GM12873 (cell line): ENCODE measurements at regions not wholly inside any gene's neighbourhood (a gene's known extent, or its start where the extent isn't known, plus 50 kb on each side); places are given as distances from the start of the nearest gene placed in this dataset.

Experiments used
- TF ChIP-seq, protein P1 (sequence below): IDR thresholded peaks from 2 replicates; pipeline ENCODE4 v1.5.1; 2012; ENCODE audit warnings: low read depth, mild to moderate bottlenecking, moderate library complexity, low read length, control low read depth; ENCODE audit not compliant: insufficient read depth; ENCODE audit errors: missing control alignments

GRCh38 chrX:83759872-83760271 lies 101.1 kb upstream of the CYLC1 start:
- TF ChIP-seq, protein P1, sequence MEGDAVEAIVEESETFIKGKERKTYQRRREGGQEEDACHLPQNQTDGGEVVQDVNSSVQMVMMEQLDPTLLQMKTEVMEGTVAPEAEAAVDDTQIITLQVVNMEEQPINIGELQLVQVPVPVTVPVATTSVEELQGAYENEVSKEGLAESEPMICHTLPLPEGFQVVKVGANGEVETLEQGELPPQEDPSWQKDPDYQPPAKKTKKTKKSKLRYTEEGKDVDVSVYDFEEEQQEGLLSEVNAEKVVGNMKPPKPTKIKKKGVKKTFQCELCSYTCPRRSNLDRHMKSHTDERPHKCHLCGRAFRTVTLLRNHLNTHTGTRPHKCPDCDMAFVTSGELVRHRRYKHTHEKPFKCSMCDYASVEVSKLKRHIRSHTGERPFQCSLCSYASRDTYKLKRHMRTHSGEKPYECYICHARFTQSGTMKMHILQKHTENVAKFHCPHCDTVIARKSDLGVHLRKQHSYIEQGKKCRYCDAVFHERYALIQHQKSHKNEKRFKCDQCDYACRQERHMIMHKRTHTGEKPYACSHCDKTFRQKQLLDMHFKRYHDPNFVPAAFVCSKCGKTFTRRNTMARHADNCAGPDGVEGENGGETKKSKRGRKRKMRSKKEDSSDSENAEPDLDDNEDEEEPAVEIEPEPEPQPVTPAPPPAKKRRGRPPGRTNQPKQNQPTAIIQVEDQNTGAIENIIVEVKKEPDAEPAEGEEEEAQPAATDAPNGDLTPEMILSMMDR = peak; percentile 56

DNA sequence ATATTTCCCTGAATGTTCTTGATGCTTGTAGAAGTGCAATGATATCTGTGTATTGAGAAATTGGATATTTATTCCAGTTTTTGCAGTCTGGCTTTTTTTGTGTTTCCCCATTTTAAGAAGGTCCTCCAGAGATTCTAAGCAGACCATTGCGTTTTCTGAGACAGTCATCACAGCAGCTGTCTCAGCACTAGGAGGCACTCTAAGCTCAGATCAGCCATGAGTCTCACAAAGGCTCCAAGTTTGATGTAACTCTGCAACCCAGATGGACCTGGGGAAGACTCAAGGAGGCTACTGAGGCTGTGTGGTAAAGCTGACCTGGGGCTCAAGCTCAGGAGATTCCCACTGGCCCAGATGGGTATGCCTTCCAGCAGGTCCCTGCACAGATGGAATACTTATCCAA lies 89.3 kb upstream of the CYLC1 start:
- TF ChIP-seq, protein P1 = peak; percentile 40
